Activated CD4-positive, alpha-beta T cell treated with anti-CD3 and anti-CD28 coated beads, Interleukin-2, Interleukin-6, amounts not matched to agents 100 ng/mL and 50 ng/mL, durations not matched to agents 16 hours and 8 hours (primary cell): ENCODE measurements at regions not wholly inside any gene's neighbourhood (a gene's known extent, or its start where the extent isn't known, plus 50 kb on each side); places are given as distances from the start of the nearest gene placed in this dataset.

Experiments
- DNase-seq: peaks from one replicate; pipeline ENCODE4 v3.0.0-alpha.2; 2020

GRCh38 chr14:37903343-37904191 is 304.1 kb upstream of the SSTR1 start:
- peak; percentile 45 for DNase-seq

GRCh38 chr14:37924622-37925021 is 283.1 kb upstream of the SSTR1 start:
- DNase-seq: no peak

GRCh38 chr14:37932008-37932407 is 275.7 kb upstream of the SSTR1 start:
- no peak for DNase-seq

- no peak for DNase-seq
Observed at GRCh38 chr14:37932481-37932880, 275.2 kb upstream of the SSTR1 start.

- DNase-seq: no peak
Observed at GRCh38 chr14:37936971-37937370, 270.7 kb upstream of the SSTR1 start.

GRCh38 chr14:37939442-37940028 is 268.2 kb upstream of the SSTR1 start:
- DNase-seq: no peak

- no peak for DNase-seq
Observed at GRCh38 chr14:37945959-37946358, 261.7 kb upstream of the SSTR1 start.

- DNase-seq: no peak
Observed at GRCh38 chr14:37946819-37947218, 260.9 kb upstream of the SSTR1 start.

GRCh38 chr14:37948266-37948665 is 259.4 kb upstream of the SSTR1 start:
- DNase-seq: no peak

- DNase-seq: no peak
Observed at GRCh38 chr14:37968664-37969240, 239.0 kb upstream of the SSTR1 start.

- no peak for DNase-seq
Observed at GRCh38 chr14:37969511-37969979, 238.2 kb upstream of the SSTR1 start.

- no peak for DNase-seq
Observed at GRCh38 chr14:37970696-37971095, 237.0 kb upstream of the SSTR1 start.

GRCh38 chr14:37972941-37973887 is 234.5 kb upstream of the SSTR1 start:
- no peak for DNase-seq

GRCh38 chr14:37974421-37974820 is 233.3 kb upstream of the SSTR1 start:
- DNase-seq: no peak

- no peak for DNase-seq
Observed at GRCh38 chr14:37977481-37977880, 230.2 kb upstream of the SSTR1 start.

- DNase-seq: peak; percentile 41
Observed at GRCh38 chr14:37985826-37986470, 221.8 kb upstream of the SSTR1 start.

- DNase-seq: no peak
Observed at GRCh38 chr14:37988472-37988871, 219.2 kb upstream of the SSTR1 start.

GRCh38 chr14:37991027-37991426 is 216.7 kb upstream of the SSTR1 start:
- no peak for DNase-seq

GRCh38 chr14:37992499-37992898 is 215.2 kb upstream of the SSTR1 start:
- no peak for DNase-seq

- DNase-seq: no peak
Observed at GRCh38 chr14:37994846-37995372, 212.8 kb upstream of the SSTR1 start.

GRCh38 chr14:37997017-37997416 is 210.7 kb upstream of the SSTR1 start:
- no peak for DNase-seq

GRCh38 chr14:38000340-38000739 is 207.4 kb upstream of the SSTR1 start:
- no peak for DNase-seq
